GM23338 (cell line): ENCODE measurements at regions not wholly inside any gene's neighbourhood (a gene's known extent, or its start where the extent isn't known, plus 50 kb on each side); places are given as distances from the start of the nearest gene placed in this dataset.
"Not testable (repeated sequence)": the region's sequence is repeated elsewhere in the genome, so short reads cannot be mapped to it uniquely, and the experiment has no call there.

Experiments
- ATAC-seq: fragments of 200-7000 bp; cut with Tn5 transposase; 3 replicates; pipeline ENCODE4 v1.9.1; 2020
- DNase-seq: peaks from one replicate; pipeline ENCODE4 v3.0.0-alpha.2; 2015; ENCODE audit warnings: low spot score
- H2AFZ ChIP-seq: fragments of 200-600 bp; sonication (generic); 2 replicates; pipeline ENCODE4 v1.8.0; 2016; ENCODE audit warnings: antibody characterized with exemption, mild to moderate bottlenecking, moderate library complexity
- H3F3A ChIP-seq: fragments of 200-600 bp; sonication (generic); replicated peaks from 2 replicates; pipeline ENCODE4 v1.8.0; 2017; ENCODE audit warnings: antibody characterized with exemption, mixed run types, low read depth
- H3K27ac ChIP-seq: fragments of 200-600 bp; sonication (generic); 2 replicates; pipeline ENCODE4 v1.6.1; 2016; ENCODE audit warnings: low read depth
- H3K27me3 ChIP-seq: fragments of 200-600 bp; sonication (generic); 2 replicates; pipeline ENCODE4 v1.8.0; 2016; ENCODE audit warnings: mild to moderate bottlenecking, mixed run types, moderate library complexity; ENCODE audit not compliant: insufficient read depth
- H3K36me3 ChIP-seq: fragments of 200-600 bp; sonication (generic); 2 replicates; pipeline ENCODE4 v1.8.0; 2016; ENCODE audit warnings: mild to moderate bottlenecking; ENCODE audit not compliant: insufficient read depth
- H3K4me1 ChIP-seq: fragments of 200-600 bp; sonication (generic); 2 replicates; pipeline ENCODE4 v1.8.0; 2016; ENCODE audit warnings: mild to moderate bottlenecking, moderate library complexity; ENCODE audit not compliant: insufficient read depth
- H3K4me2 ChIP-seq: fragments of 200-600 bp; sonication (generic); 2 replicates; pipeline ENCODE4 v1.7.1; 2017; ENCODE audit warnings: mixed run types
- H3K4me3 ChIP-seq: fragments of 200-600 bp; sonication (generic); 2 replicates; pipeline ENCODE4 v1.6.1; 2016; ENCODE audit warnings: mixed run types
- H3K79me2 ChIP-seq: fragments of 200-600 bp; sonication (generic); replicated peaks from 2 replicates; pipeline ENCODE4 v1.8.0; 2017; ENCODE audit warnings: mild to moderate bottlenecking; ENCODE audit not compliant: insufficient read depth
- H3K9me2 ChIP-seq: fragments of 200-600 bp; sonication (generic); 2 replicates; pipeline ENCODE4 v1.8.0; 2017; ENCODE audit not compliant: insufficient read depth
- H4K20me1 ChIP-seq: fragments of 200-600 bp; sonication (generic); replicated peaks from 2 replicates; pipeline ENCODE4 v1.8.0; 2017; ENCODE audit warnings: mild to moderate bottlenecking; ENCODE audit not compliant: insufficient read depth
- H3K27ac Mint-ChIP-seq: 2 replicates; pipeline ENCODE4 v1.8.0; 2020; ENCODE audit warnings: inconsistent platforms, mild to moderate bottlenecking, moderate library complexity, mixed read lengths
- H3K27me3 Mint-ChIP-seq: 3 replicates; pipeline ENCODE4 v1.8.0; 2022; ENCODE audit warnings: low read depth, mild to moderate bottlenecking, moderate library complexity, mixed read lengths, inconsistent platforms; ENCODE audit not compliant: insufficient read depth, poor library complexity
- H3K36me3 Mint-ChIP-seq: 3 replicates; pipeline ENCODE4 v1.8.0; 2021; ENCODE audit warnings: low read depth, mild to moderate bottlenecking, inconsistent platforms, moderate library complexity, mixed read lengths
- H3K4me1 Mint-ChIP-seq: 3 replicates; pipeline ENCODE4 v1.8.0; 2020; ENCODE audit warnings: mild to moderate bottlenecking, inconsistent platforms, mixed read lengths
- H3K4me3 Mint-ChIP-seq: 3 replicates; pipeline ENCODE4 v1.8.0; 2021; ENCODE audit warnings: moderate library complexity, mild to moderate bottlenecking, inconsistent platforms, mixed read lengths
- H3K9me3 Mint-ChIP-seq: 3 replicates; pipeline ENCODE4 v1.8.0; 2020; ENCODE audit warnings: moderate library complexity, mild to moderate bottlenecking, inconsistent platforms, mixed read lengths
- EZH2 ChIP-seq: fragments of 200-600 bp; sonication (generic); IDR thresholded peaks from one replicate; pipeline ENCODE4 v1.8.0; 2017; ENCODE audit warnings: antibody characterized with exemption, mild to moderate bottlenecking, low read depth; ENCODE audit not compliant: unreplicated experiment
- EZH2phosphoT487 ChIP-seq: fragments of 200-600 bp; sonication (generic); IDR thresholded peaks from one replicate; pipeline ENCODE4 v1.8.1; 2018; ENCODE audit warnings: antibody characterized with exemption; ENCODE audit not compliant: unreplicated experiment
- POLR2AphosphoS5 ChIP-seq: IDR thresholded peaks from 2 replicates; pipeline ENCODE4 v1.6.1; 2016; ENCODE audit warnings: antibody characterized with exemption, low read depth
- TF ChIP-seq, protein P1 (sequence below), 2 experiments: fragments of 200-600 bp in 1 of 2; sonication (generic) in 1 of 2; conservative IDR thresholded peaks; 2 replicates each; pipeline versions ENCODE4 v1.5.1 to v1.6.1; 2016 to 2017; ENCODE audit warnings: antibody characterized with exemption in 2 of 2, low read depth in 2 of 2, mild to moderate bottlenecking in 2 of 2, moderate library complexity in 1 of 2
- TF ChIP-seq, protein P2 (sequence below): IDR thresholded peaks from 2 replicates; pipeline ENCODE4 v1.6.1; 2016; ENCODE audit warnings: antibody characterized with exemption
- TF ChIP-seq, protein P3 (sequence below): IDR thresholded peaks from one replicate; pipeline ENCODE4 v1.6.1; 2018; ENCODE audit warnings: antibody characterized with exemption; ENCODE audit not compliant: unreplicated experiment

DNA sequence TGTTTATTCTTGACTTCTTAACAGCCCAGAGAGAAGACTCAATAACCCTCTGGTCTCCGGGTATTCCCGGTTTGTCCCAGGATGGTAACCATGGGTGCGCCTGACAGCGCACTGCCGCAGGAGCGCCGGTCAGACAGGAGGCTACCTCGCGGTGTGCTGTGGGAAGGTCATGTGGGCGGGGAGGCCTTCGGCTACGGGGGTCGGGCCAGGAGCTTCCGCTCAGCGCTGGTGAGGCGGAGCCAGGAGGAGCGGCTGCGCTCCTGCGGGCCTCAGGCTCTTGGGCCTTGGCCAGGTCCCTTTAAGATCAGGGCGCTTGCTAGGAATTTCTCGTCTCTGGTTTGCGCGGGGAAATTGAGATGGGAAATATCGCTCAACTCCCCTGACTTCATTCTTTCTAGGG, 182.3 kb upstream of the NDN start:
- 0 out of 2 replicates have a peak overlapping the region, but pooled peaks have one; percentile 43 for H3K27ac Mint-ChIP-seq

DNA sequence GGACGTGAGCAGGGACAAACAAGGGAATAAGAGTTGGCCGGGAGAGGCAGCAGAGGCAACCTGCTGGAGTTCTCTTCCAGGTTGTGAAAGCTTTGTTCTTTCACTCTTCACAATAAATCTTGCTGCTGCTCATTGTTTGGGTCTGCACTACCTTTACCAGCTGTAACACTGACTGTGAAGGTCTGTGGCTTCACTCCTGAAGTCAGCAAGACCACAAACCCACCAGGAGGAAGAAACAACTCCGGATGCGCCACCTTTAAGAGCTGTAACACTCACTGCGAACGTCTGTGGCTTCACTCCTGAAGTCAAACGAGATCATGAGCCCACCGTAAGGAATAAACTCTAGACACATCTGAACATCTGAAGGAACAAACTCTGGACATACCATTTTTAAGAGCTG, 186.5 kb upstream of the NDN start:
- H4K20me1 ChIP-seq, H3K9me2 ChIP-seq, H3K4me1 Mint-ChIP-seq, H3K4me1 ChIP-seq, DNase-seq, H3K4me3 Mint-ChIP-seq, H3K36me3 Mint-ChIP-seq, H3K4me3 ChIP-seq, H3K36me3 ChIP-seq, ATAC-seq, H3F3A ChIP-seq, H3K79me2 ChIP-seq, H3K27ac ChIP-seq, H3K27ac Mint-ChIP-seq, H3K27me3 Mint-ChIP-seq, H2AFZ ChIP-seq, H3K4me2 ChIP-seq: not testable (repeated sequence)
- H3K27me3 ChIP-seq: peaks cover 13% of the 10 kb centered on the region; the same call in 1 of the 2 replicates
- peaks cover 81% of the 10 kb centered on the region for H3K9me3 Mint-ChIP-seq

More for the DNA sequence above, 182.3 kb upstream of the NDN start:
- H3K4me3 Mint-ChIP-seq: peak overlapping the region; percentile 70
- H3K9me3 Mint-ChIP-seq: peaks cover 62% of the 10 kb centered on the region
- no peaks in the 10 kb centered on the region for H3F3A ChIP-seq
- peak overlapping the region; percentile 64 for H3K4me2 ChIP-seq
- peaks cover 2% of the 10 kb centered on the region; the same call in 2 of the 3 replicates for H3K36me3 Mint-ChIP-seq
- no peaks in the 10 kb centered on the region for H3K27me3 ChIP-seq
- no peaks in the 10 kb centered on the region for H3K4me1 ChIP-seq
- H3K4me3 ChIP-seq: peak overlapping the region; percentile 44
- H3K4me1 Mint-ChIP-seq: peaks cover 2% of the 10 kb centered on the region
- peak overlapping the region; percentile 28; the same call in 1 of the 2 replicates for H2AFZ ChIP-seq
- DNase-seq (peak; percentile 92), ATAC-seq (peak; percentile 100)
- H3K27me3 Mint-ChIP-seq: no peaks in the 10 kb centered on the region
- H3K9me2 ChIP-seq: no peaks in the 10 kb centered on the region; the same call in 1 of the 2 replicates
- H3K36me3 ChIP-seq: no peaks in the 10 kb centered on the region
- no peaks in the 10 kb centered on the region for H4K20me1 ChIP-seq
- no peak for TF ChIP-seq EZH2
- peak; percentile 36; the same call in 1 of the 2 replicates for TF ChIP-seq POLR2AphosphoS5
- H3K27ac ChIP-seq: no peak overlapping the region
- no peaks in the 10 kb centered on the region for H3K79me2 ChIP-seq

DNA sequence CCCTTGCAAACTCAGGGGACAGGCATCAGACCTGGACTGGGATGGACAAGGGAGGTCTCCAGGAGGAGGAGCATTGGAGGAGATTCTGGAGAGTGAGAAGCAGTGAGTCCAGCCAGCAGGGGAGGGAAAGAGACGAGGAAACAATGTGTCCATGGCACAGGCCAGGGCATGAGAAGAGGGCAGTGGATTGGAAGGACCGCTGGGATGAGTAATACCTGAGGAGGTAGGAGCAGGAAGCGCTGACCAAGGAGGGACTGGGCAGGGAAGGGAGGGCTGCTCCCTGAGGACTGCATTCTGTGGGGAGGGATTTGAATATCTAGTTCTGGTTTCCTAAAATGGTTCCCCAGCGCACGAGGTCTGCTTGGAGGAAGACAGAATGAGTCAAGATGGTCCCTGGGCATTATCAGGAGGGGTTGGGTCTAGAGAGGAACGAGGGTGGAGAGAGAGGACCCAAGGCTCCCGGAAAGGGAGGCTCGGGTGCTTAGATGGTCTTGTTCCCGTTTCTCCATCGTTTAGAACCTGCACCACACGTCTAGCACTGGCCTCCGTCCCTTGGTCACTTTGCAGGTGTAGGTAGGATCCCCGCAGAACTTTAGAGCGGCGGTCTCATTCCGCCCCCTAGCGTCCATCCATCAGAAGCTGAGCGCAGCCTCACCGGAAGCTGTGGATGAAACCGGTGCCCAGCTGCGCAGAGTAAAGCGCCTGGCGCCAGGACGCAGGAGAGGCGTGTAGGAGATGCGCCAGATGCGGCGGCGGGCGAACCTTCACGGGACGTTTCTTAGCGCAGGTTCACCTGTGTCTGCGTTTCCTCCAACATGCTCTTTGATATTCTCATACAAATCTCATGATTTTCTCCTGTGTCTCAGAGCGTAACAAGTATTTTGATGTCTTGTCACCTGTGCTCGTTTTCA, 190.7 kb upstream of the NDN start:
- peak overlapping the region; percentile 66 for H3K4me3 Mint-ChIP-seq
- Histone ChIP-seq H3K27me3 (peaks cover 20% of the 10 kb centered on the region; the same call in 1 of the 2 replicates), H3K9me2 (no peaks in the 10 kb centered on the region), H3K4me1 (no peaks in the 10 kb centered on the region), H3F3A (no peaks in the 10 kb centered on the region), H3K27ac (no peak overlapping the region), H3K79me2 (no peaks in the 10 kb centered on the region), H4K20me1 (no peaks in the 10 kb centered on the region), H3K4me2 (peak overlapping the region; percentile 80), H3K4me3 (peak overlapping the region; percentile 49), H2AFZ (peak overlapping the region; percentile 92), H3K36me3 (no peaks in the 10 kb centered on the region)
- ATAC-seq: peak; percentile 99
- peak; percentile 95 for DNase-seq
- H3K27me3 Mint-ChIP-seq: peaks cover 6% of the 10 kb centered on the region
- peaks cover 2% of the 10 kb centered on the region; the same call in 1 of the 3 replicates for H3K4me1 Mint-ChIP-seq
- H3K36me3 Mint-ChIP-seq: peaks cover 9% of the 10 kb centered on the region
- no peak for TF ChIP-seq EZH2phosphoT487
- TF ChIP-seq, protein P1, sequence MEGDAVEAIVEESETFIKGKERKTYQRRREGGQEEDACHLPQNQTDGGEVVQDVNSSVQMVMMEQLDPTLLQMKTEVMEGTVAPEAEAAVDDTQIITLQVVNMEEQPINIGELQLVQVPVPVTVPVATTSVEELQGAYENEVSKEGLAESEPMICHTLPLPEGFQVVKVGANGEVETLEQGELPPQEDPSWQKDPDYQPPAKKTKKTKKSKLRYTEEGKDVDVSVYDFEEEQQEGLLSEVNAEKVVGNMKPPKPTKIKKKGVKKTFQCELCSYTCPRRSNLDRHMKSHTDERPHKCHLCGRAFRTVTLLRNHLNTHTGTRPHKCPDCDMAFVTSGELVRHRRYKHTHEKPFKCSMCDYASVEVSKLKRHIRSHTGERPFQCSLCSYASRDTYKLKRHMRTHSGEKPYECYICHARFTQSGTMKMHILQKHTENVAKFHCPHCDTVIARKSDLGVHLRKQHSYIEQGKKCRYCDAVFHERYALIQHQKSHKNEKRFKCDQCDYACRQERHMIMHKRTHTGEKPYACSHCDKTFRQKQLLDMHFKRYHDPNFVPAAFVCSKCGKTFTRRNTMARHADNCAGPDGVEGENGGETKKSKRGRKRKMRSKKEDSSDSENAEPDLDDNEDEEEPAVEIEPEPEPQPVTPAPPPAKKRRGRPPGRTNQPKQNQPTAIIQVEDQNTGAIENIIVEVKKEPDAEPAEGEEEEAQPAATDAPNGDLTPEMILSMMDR (conservative IDR thresholded peaks at IDR 0.05; ENCODE audit: low read depth in 2 of 2): peak; percentile 79 to 88
- TF ChIP-seq, protein P2, sequence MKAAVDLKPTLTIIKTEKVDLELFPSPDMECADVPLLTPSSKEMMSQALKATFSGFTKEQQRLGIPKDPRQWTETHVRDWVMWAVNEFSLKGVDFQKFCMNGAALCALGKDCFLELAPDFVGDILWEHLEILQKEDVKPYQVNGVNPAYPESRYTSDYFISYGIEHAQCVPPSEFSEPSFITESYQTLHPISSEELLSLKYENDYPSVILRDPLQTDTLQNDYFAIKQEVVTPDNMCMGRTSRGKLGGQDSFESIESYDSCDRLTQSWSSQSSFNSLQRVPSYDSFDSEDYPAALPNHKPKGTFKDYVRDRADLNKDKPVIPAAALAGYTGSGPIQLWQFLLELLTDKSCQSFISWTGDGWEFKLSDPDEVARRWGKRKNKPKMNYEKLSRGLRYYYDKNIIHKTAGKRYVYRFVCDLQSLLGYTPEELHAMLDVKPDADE: no peak
- TF ChIP-seq, protein P3, sequence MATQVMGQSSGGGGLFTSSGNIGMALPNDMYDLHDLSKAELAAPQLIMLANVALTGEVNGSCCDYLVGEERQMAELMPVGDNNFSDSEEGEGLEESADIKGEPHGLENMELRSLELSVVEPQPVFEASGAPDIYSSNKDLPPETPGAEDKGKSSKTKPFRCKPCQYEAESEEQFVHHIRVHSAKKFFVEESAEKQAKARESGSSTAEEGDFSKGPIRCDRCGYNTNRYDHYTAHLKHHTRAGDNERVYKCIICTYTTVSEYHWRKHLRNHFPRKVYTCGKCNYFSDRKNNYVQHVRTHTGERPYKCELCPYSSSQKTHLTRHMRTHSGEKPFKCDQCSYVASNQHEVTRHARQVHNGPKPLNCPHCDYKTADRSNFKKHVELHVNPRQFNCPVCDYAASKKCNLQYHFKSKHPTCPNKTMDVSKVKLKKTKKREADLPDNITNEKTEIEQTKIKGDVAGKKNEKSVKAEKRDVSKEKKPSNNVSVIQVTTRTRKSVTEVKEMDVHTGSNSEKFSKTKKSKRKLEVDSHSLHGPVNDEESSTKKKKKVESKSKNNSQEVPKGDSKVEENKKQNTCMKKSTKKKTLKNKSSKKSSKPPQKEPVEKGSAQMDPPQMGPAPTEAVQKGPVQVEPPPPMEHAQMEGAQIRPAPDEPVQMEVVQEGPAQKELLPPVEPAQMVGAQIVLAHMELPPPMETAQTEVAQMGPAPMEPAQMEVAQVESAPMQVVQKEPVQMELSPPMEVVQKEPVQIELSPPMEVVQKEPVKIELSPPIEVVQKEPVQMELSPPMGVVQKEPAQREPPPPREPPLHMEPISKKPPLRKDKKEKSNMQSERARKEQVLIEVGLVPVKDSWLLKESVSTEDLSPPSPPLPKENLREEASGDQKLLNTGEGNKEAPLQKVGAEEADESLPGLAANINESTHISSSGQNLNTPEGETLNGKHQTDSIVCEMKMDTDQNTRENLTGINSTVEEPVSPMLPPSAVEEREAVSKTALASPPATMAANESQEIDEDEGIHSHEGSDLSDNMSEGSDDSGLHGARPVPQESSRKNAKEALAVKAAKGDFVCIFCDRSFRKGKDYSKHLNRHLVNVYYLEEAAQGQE: no peak
- H3K9me3 Mint-ChIP-seq: peaks cover 87% of the 10 kb centered on the region
- no peak overlapping the region for H3K27ac Mint-ChIP-seq
